GM18907 (cell line): ENCODE measurements at regions not wholly inside any gene's neighbourhood (a gene's known extent, or its start where the extent isn't known, plus 50 kb on each side); places are given as distances from the start of the nearest gene placed in this dataset.

Experiments used
- ATAC-seq: cut with Tn5 transposase; IDR thresholded peaks from one replicate; pipeline ENCODE4 v1.9.1; 2021; ENCODE audit warnings: mild to moderate bottlenecking, moderate library complexity; ENCODE audit not compliant: unreplicated experiment

GRCh38 chr12:58131986-58132755 lies 190.8 kb downstream of the ATP23 start:
- ATAC-seq, result no peak

- ATAC-seq, result no peak
Measured at GRCh38 chr12:58138424-58138823, 197.1 kb downstream of the ATP23 start.

- ATAC-seq, result no peak
Measured at GRCh38 chr12:58139894-58140293, 198.5 kb downstream of the ATP23 start.

GRCh38 chr12:58140395-58140794 lies 199.0 kb downstream of the ATP23 start:
- ATAC-seq, result no peak

- no peak for ATAC-seq
Measured at GRCh38 chr12:58142991-58143390, 201.6 kb downstream of the ATP23 start.

GRCh38 chr12:58143498-58143995 lies 202.2 kb downstream of the ATP23 start:
- no peak for ATAC-seq

- ATAC-seq, result no peak
Measured at GRCh38 chr12:58148405-58148804, 207.0 kb downstream of the ATP23 start.

GRCh38 chr12:58148976-58149375 lies 207.6 kb downstream of the ATP23 start:
- no peak for ATAC-seq

- no peak for ATAC-seq
Measured at GRCh38 chr12:58154359-58154758, 213.0 kb downstream of the ATP23 start.

GRCh38 chr12:58156697-58157096 lies 215.3 kb downstream of the ATP23 start:
- no peak for ATAC-seq

- ATAC-seq, result no peak
Measured at GRCh38 chr12:58159941-58160340, 218.6 kb downstream of the ATP23 start.

- ATAC-seq, result no peak
Measured at GRCh38 chr12:58161773-58162172, 220.4 kb downstream of the ATP23 start.

- no peak for ATAC-seq
Measured at GRCh38 chr12:58163021-58163420, 221.7 kb downstream of the ATP23 start.

GRCh38 chr12:58166643-58167042 lies 225.3 kb downstream of the ATP23 start:
- no peak for ATAC-seq

- no peak for ATAC-seq
Measured at GRCh38 chr12:58167622-58168021, 226.3 kb downstream of the ATP23 start.

GRCh38 chr12:58169826-58170225 lies 228.5 kb downstream of the ATP23 start:
- ATAC-seq, result no peak

GRCh38 chr12:58171914-58172313 lies 230.5 kb downstream of the ATP23 start:
- ATAC-seq, result no peak

- no peak for ATAC-seq
Measured at GRCh38 chr12:58172433-58173073, 231.2 kb downstream of the ATP23 start.

GRCh38 chr12:58174316-58174715 lies 232.9 kb downstream of the ATP23 start:
- ATAC-seq, result no peak

- no peak for ATAC-seq
Measured at GRCh38 chr12:58176296-58176869, 235.0 kb downstream of the ATP23 start.

- no peak for ATAC-seq
Measured at GRCh38 chr12:58177366-58177765, 236.0 kb downstream of the ATP23 start.

GRCh38 chr12:58184212-58184611 lies 242.8 kb downstream of the ATP23 start:
- ATAC-seq, result no peak
